ENCODE measurements at regions not wholly inside any gene's neighbourhood (a gene's known extent, or its start where the extent isn't known, plus 50 kb on each side); places are given as distances from the start of the nearest gene placed in this dataset.

DNA sequence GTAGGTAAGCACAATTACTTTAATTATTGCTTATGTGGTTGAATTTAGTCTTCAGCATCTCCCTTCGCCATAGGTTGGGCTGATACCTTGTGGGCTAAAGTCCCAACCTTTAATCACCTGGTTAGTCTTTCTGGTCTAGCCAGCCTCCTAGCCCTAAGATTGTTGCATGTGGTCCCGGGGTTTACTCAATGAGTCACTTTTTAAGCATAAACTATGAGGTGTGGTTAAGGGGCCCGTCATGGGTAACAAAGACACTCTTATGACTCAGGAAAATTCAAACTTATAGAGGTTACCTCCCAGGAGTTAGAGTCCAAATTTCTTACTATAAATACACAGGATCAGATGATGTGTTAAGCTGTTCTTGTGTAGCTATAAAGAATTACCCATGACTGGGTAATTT lies 841.6 kb downstream of the TRIB2 start:
- DNase-seq (ENCODE audit: low read depth in 1 of 2, low spot score in 1 of 2), result no peak
- H3K27ac ChIP-seq (replicated peaks), result no peak overlapping the region

DNA sequence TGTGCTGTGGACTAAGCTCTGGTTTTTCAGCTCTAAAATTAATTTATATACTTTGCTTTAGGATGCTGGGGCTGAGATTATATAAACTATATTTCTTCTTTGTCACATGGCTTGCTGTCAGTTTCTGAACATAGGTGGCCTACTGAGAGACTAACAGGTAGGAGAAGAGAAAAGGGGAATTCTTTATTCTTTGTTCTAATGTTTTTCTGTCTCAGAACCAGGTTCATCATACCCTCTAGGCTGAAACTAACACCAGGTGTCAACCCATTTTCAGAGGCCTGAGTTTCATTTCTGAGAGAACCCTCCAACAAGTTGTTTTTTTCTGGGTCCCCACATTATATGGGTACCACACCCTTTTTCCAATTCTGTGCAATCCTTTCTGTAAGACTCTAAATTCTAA lies 843.6 kb downstream of the TRIB2 start:
- Histone ChIP-seq H3K4me3 (replicated peaks; ENCODE audit: insufficient read depth, low read length) (no peak overlapping the region), H3K27me3 (ENCODE audit: insufficient read depth, poor library complexity, severe bottlenecking) (no peaks in the 10 kb centered on the region), H3K27ac (replicated peaks) (no peak overlapping the region)
- no peak for TF ChIP-seq SPI1 (IDR thresholded peaks at IDR 0.05; ENCODE audit: borderline replicate concordance, low read depth)
- DNase-seq (ENCODE audit: low read depth in 1 of 2, low spot score in 1 of 2), result no peak

More for the DNA sequence above, 841.6 kb downstream of the TRIB2 start:
- TF ChIP-seq POLR2AphosphoS5 (IDR thresholded peaks at IDR 0.05; ENCODE audit: low read depth) (no peak), SPI1 (IDR thresholded peaks at IDR 0.05; ENCODE audit: borderline replicate concordance, low read depth) (no peak), GABPA (IDR thresholded peaks at IDR 0.05; ENCODE audit: low read depth) (no peak)
- TF ChIP-seq, protein P1, sequence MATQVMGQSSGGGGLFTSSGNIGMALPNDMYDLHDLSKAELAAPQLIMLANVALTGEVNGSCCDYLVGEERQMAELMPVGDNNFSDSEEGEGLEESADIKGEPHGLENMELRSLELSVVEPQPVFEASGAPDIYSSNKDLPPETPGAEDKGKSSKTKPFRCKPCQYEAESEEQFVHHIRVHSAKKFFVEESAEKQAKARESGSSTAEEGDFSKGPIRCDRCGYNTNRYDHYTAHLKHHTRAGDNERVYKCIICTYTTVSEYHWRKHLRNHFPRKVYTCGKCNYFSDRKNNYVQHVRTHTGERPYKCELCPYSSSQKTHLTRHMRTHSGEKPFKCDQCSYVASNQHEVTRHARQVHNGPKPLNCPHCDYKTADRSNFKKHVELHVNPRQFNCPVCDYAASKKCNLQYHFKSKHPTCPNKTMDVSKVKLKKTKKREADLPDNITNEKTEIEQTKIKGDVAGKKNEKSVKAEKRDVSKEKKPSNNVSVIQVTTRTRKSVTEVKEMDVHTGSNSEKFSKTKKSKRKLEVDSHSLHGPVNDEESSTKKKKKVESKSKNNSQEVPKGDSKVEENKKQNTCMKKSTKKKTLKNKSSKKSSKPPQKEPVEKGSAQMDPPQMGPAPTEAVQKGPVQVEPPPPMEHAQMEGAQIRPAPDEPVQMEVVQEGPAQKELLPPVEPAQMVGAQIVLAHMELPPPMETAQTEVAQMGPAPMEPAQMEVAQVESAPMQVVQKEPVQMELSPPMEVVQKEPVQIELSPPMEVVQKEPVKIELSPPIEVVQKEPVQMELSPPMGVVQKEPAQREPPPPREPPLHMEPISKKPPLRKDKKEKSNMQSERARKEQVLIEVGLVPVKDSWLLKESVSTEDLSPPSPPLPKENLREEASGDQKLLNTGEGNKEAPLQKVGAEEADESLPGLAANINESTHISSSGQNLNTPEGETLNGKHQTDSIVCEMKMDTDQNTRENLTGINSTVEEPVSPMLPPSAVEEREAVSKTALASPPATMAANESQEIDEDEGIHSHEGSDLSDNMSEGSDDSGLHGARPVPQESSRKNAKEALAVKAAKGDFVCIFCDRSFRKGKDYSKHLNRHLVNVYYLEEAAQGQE (IDR thresholded peaks at IDR 0.05; ENCODE audit: insufficient replicate concordance, low read depth), result no peak
- TF ChIP-seq, protein P2, sequence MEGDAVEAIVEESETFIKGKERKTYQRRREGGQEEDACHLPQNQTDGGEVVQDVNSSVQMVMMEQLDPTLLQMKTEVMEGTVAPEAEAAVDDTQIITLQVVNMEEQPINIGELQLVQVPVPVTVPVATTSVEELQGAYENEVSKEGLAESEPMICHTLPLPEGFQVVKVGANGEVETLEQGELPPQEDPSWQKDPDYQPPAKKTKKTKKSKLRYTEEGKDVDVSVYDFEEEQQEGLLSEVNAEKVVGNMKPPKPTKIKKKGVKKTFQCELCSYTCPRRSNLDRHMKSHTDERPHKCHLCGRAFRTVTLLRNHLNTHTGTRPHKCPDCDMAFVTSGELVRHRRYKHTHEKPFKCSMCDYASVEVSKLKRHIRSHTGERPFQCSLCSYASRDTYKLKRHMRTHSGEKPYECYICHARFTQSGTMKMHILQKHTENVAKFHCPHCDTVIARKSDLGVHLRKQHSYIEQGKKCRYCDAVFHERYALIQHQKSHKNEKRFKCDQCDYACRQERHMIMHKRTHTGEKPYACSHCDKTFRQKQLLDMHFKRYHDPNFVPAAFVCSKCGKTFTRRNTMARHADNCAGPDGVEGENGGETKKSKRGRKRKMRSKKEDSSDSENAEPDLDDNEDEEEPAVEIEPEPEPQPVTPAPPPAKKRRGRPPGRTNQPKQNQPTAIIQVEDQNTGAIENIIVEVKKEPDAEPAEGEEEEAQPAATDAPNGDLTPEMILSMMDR (IDR thresholded peaks at IDR 0.05; ENCODE audit: insufficient read depth, low read length), result no peak
- H3K27me3 ChIP-seq (ENCODE audit: insufficient read depth, poor library complexity, severe bottlenecking), result no peaks in the 10 kb centered on the region
- H3K4me3 ChIP-seq (replicated peaks; ENCODE audit: insufficient read depth, low read length), result no peak overlapping the region

DNA sequence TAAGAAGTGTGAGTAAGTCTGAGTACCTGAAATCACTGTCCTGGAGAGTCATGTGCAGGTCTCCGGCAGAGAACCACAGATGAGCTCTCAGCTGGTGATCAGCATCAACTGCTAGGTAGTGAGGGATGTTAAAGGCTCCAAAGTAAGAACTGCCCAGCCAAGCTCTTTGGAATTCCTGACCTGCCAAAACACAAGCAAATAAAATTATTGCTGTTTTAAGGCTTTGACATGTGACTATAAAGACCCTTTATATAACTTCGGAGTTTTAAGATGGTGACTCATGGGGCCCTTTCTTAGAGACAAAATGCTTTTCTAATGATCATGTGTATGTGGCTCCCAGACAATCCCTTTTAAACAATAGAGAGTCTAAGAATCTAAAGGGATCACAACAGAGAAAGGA lies 855.7 kb downstream of the TRIB2 start:
- TF ChIP-seq SPI1 (IDR thresholded peaks at IDR 0.05; ENCODE audit: borderline replicate concordance, low read depth), result no peak
- DNase-seq (ENCODE audit: low read depth in 1 of 2, low spot score in 1 of 2), result no peak
- no peak overlapping the region for H3K27ac ChIP-seq (replicated peaks)
- no peak overlapping the region for H3K4me3 ChIP-seq (replicated peaks; ENCODE audit: insufficient read depth, low read length)
- H3K27me3 ChIP-seq (ENCODE audit: insufficient read depth, poor library complexity, severe bottlenecking), result no peaks in the 10 kb centered on the region

DNA sequence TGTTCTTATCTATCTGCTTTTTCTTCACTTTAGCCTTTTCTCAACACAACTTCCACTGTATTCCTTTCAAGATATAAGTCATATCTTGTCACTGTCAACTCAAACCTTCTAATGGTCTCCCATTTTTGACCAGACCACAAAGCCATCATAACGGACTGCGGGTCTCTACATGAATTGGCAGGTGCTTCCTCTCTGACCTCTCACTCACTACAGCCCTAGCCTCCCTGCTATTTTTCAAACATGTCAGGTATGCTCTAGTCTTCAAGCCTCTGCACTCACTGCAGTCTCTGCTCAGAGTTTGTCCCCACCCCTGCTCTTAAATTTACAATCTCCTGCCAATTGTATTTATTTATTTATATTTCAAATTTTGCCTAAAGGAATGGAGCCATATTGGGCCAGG lies 858.1 kb downstream of the TRIB2 start:
- TF ChIP-seq, protein P1 (IDR thresholded peaks at IDR 0.05; ENCODE audit: insufficient replicate concordance, low read depth), result no peak
- TF ChIP-seq, protein P2 (IDR thresholded peaks at IDR 0.05; ENCODE audit: insufficient read depth, low read length), result no peak
- no peak for TF ChIP-seq POLR2AphosphoS5 (IDR thresholded peaks at IDR 0.05; ENCODE audit: low read depth)
- TF ChIP-seq GABPA (IDR thresholded peaks at IDR 0.05; ENCODE audit: low read depth), result no peak
- no peak for DNase-seq (ENCODE audit: low read depth in 1 of 2, low spot score in 1 of 2)
- H3K4me3 ChIP-seq (replicated peaks; ENCODE audit: insufficient read depth, low read length), result no peak overlapping the region
- H3K27ac ChIP-seq (replicated peaks), result no peak overlapping the region
- no peaks in the 10 kb centered on the region for H3K27me3 ChIP-seq (ENCODE audit: insufficient read depth, poor library complexity, severe bottlenecking)

DNA sequence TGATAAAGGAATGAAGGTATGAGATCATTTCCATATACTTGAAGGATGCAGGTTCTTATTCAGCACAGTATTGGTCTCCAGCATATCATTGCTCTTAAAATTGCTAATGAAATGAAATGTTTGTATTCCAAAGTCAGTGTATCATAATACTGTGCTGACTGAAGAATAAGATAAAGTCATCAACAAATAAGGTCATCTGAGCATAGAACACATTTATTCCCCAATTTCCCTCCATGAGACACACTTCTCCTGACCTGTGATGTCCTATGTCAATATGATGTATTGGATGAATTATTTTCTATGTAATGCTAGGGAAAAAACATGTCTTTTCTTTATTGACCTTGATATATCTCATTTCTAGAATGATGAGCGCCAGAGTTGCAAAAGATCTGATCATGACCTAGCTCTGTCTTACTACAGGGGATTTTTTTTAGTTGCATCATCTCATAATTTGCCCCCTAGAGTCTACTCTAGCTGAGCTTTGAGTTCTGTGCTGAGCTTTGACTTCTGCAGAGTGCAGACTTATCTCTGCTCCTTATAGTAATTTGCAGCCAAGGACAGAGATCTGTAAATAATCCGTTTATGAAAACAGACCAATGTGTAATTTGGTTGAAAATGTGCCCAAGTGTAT lies 859.8 kb downstream of the TRIB2 start:
- H3K27me3 ChIP-seq (ENCODE audit: insufficient read depth, poor library complexity, severe bottlenecking), result no peaks in the 10 kb centered on the region
- H3K4me3 ChIP-seq (replicated peaks; ENCODE audit: insufficient read depth, low read length), result no peak overlapping the region
- TF ChIP-seq SPI1 (IDR thresholded peaks at IDR 0.05; ENCODE audit: borderline replicate concordance, low read depth) (no peak), POLR2AphosphoS5 (IDR thresholded peaks at IDR 0.05; ENCODE audit: low read depth) (no peak), GABPA (IDR thresholded peaks at IDR 0.05; ENCODE audit: low read depth) (no peak)
- TF ChIP-seq, protein P1 (IDR thresholded peaks at IDR 0.05; ENCODE audit: insufficient replicate concordance, low read depth), result no peak
- TF ChIP-seq, protein P2 (IDR thresholded peaks at IDR 0.05; ENCODE audit: insufficient read depth, low read length), result no peak
- H3K27ac ChIP-seq (replicated peaks), result no peak overlapping the region
- DNase-seq (ENCODE audit: low read depth in 1 of 2, low spot score in 1 of 2), result no peak
